ENCODE measurements at regions not wholly inside any gene's neighbourhood (a gene's known extent, or its start where the extent isn't known, plus 50 kb on each side); places are given as distances from the start of the nearest gene placed in this dataset.

DNA sequence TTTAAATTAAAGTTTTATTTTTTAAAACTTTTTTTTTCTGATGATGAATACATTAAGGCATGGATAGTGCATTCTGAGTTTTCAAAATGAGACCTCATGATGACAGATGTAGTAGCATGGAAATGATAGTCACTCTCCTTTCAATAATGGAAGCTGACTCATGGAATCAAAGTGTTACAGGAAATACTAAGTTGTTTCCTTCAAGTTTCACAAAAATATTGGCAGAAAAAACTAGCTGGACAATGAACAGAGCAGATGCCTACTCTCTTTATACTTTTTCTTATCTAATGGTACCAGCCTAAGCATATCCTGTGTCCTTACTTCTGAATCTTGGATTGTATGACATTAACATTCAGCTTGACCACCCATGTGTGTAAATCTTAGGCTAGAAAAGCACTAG lies 1337.3 kb downstream of the PCDH9 start:
- no peaks in the 10 kb centered on the region for H3K4me1 ChIP-seq (ENCODE audit: control insufficient read depth, insufficient read depth, low read length, poor library complexity, severe bottlenecking)
- no peak for DNase-seq
- no peaks in the 10 kb centered on the region for H3K9me3 ChIP-seq (ENCODE audit: control insufficient read depth, low read length)
- H3K4me3 ChIP-seq (ENCODE audit: insufficient read depth, low read depth, low read length, poor library complexity, severe bottlenecking), result no peak overlapping the region
- no peaks in the 10 kb centered on the region for H3K27me3 ChIP-seq (replicated peaks; ENCODE audit: control insufficient read depth, insufficient read depth, low read length, poor library complexity, severe bottlenecking)
- no peaks in the 10 kb centered on the region for H3K36me3 ChIP-seq (ENCODE audit: control insufficient read depth, insufficient read depth, low read length)
- H3K27ac ChIP-seq (ENCODE audit: insufficient read depth, low read length, poor library complexity, severe bottlenecking), result no peak overlapping the region

DNA sequence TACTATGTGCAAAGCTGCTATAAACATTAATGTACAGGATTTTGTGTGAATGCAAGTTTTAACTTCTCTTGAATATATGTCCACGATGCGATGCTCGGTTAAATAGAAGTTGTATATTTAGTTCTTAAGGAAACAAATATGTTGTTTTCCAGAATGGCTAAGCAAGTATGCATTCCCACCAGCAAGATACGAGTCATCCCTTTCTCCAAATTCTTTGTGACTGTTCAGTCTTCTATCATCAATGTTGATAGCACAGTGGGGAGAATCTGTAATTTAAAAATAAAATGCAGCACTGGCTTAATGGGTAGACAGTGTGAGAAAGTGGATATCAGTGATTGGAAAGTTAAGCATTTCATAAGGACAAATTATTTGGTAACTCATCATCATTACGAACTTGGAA lies 1340.8 kb downstream of the PCDH9 start:
- no peak overlapping the region for H3K4me3 ChIP-seq (ENCODE audit: insufficient read depth, low read depth, low read length, poor library complexity, severe bottlenecking)
- no peaks in the 10 kb centered on the region for H3K9me3 ChIP-seq (ENCODE audit: control insufficient read depth, low read length)
- H3K27me3 ChIP-seq (replicated peaks; ENCODE audit: control insufficient read depth, insufficient read depth, low read length, poor library complexity, severe bottlenecking), result no peaks in the 10 kb centered on the region
- no peaks in the 10 kb centered on the region for H3K36me3 ChIP-seq (ENCODE audit: control insufficient read depth, insufficient read depth, low read length)
- DNase-seq, result no peak
- no peaks in the 10 kb centered on the region for H3K4me1 ChIP-seq (ENCODE audit: control insufficient read depth, insufficient read depth, low read length, poor library complexity, severe bottlenecking)
- H3K27ac ChIP-seq (ENCODE audit: insufficient read depth, low read length, poor library complexity, severe bottlenecking), result no peak overlapping the region

DNA sequence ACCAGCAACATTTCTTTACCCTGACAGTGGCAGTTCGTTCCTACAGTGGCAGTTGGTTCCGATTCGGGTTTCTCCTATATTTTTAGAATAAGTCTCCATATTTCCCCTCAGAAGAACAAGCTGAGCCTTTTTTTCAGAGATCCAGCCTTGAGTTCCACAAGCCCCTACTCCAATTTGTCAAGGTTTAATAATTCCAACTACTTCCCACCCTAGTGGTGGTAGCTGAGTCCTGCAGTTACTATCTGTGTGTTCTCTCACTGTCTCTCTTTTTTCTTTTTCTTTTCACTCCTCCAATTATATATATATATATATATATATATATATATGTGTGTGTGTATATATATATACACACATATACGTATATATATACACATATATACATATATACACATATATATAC lies 1347.3 kb downstream of the PCDH9 start:
- Histone ChIP-seq H3K4me3 (ENCODE audit: insufficient read depth, low read depth, low read length, poor library complexity, severe bottlenecking) (no peak overlapping the region), H3K9me3 (ENCODE audit: control insufficient read depth, low read length) (no peaks in the 10 kb centered on the region), H3K4me1 (ENCODE audit: control insufficient read depth, insufficient read depth, low read length, poor library complexity, severe bottlenecking) (no peaks in the 10 kb centered on the region), H3K27ac (ENCODE audit: insufficient read depth, low read length, poor library complexity, severe bottlenecking) (no peak overlapping the region), H3K36me3 (ENCODE audit: control insufficient read depth, insufficient read depth, low read length) (no peaks in the 10 kb centered on the region), H3K27me3 (replicated peaks; ENCODE audit: control insufficient read depth, insufficient read depth, low read length, poor library complexity, severe bottlenecking) (no peaks in the 10 kb centered on the region)
- no peak for DNase-seq

DNA sequence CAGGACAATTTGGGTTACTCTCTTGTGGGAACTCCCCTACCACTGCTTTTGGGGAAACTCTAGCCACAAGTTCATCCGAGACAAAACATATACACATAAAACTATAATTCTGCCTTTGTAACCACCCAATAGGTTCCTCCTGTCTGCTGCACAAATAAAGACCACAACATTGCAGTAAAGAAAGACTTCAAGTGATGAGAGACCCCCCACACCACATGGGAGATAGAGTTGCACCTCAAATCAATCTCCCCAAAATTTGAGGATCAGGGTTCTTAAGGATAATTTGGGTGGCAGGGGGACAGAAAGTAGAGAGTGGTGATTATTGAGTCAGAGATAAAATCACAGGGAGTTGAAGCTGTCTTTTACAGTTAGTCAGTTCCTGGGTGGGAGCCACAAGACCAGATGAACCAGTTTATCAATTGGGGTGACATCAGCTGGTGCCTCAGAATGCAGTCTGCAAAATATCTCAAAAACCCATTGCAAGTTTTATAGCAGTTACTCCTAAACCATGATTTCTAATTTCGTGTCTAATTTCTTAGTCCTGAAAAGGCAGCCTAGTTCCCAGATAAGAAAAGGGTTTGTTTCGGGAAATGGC lies 1348.5 kb downstream of the PCDH9 start:
- no peaks in the 10 kb centered on the region for H3K36me3 ChIP-seq (ENCODE audit: control insufficient read depth, insufficient read depth, low read length)
- DNase-seq, result no peak
- H3K27ac ChIP-seq (ENCODE audit: insufficient read depth, low read length, poor library complexity, severe bottlenecking), result no peak overlapping the region
- H3K9me3 ChIP-seq (ENCODE audit: control insufficient read depth, low read length), result no peaks in the 10 kb centered on the region
- no peak overlapping the region for H3K4me3 ChIP-seq (ENCODE audit: insufficient read depth, low read depth, low read length, poor library complexity, severe bottlenecking)
- no peaks in the 10 kb centered on the region for H3K27me3 ChIP-seq (replicated peaks; ENCODE audit: control insufficient read depth, insufficient read depth, low read length, poor library complexity, severe bottlenecking)
- no peaks in the 10 kb centered on the region for H3K4me1 ChIP-seq (ENCODE audit: control insufficient read depth, insufficient read depth, low read length, poor library complexity, severe bottlenecking)

DNA sequence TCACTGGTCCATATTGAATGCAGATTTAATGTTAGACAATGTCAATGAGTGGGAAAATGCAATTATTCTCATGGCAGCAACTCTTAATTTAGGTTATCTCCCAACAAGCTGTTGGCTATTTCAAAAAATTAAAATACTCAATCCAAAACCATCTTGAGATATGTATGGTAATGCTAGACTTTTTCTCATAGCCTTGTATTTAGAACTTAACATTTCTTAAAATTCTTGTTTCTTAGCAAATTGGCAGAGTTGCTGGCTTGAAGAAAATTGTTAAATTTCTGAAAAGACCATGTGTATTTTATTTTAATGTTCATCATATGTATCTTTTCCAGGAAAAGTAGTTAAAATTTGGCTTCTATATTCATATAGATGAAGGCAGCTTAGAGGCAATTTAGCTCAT lies 1355.1 kb downstream of the PCDH9 start:
- no peak overlapping the region for H3K27ac ChIP-seq (ENCODE audit: insufficient read depth, low read length, poor library complexity, severe bottlenecking)
- H3K4me3 ChIP-seq (ENCODE audit: insufficient read depth, low read depth, low read length, poor library complexity, severe bottlenecking), result no peak overlapping the region
- no peak for DNase-seq
- H3K27me3 ChIP-seq (replicated peaks; ENCODE audit: control insufficient read depth, insufficient read depth, low read length, poor library complexity, severe bottlenecking), result no peaks in the 10 kb centered on the region
- H3K9me3 ChIP-seq (ENCODE audit: control insufficient read depth, low read length), result no peaks in the 10 kb centered on the region
- H3K4me1 ChIP-seq (ENCODE audit: control insufficient read depth, insufficient read depth, low read length, poor library complexity, severe bottlenecking), result no peaks in the 10 kb centered on the region
- H3K36me3 ChIP-seq (ENCODE audit: control insufficient read depth, insufficient read depth, low read length), result no peaks in the 10 kb centered on the region

DNA sequence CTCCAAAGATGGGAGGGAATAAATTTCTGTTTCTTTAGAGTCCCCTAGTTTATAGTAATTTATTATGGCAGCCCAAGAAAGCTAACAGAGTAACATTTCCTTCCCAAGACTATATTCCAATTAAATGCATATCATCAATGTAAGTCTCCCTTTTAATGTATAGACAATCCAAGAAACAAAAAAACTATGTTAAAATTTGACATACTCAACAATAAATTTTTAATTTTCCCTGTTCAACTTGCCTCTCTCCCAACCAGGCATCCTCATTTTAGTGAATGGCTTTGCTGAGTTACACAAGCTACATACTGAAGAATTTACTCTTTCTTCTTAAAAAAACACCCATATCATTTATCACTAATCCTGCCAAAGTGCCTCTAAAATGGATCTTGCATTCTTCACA lies 1357.7 kb downstream of the PCDH9 start:
- Histone ChIP-seq H3K4me1 (ENCODE audit: control insufficient read depth, insufficient read depth, low read length, poor library complexity, severe bottlenecking) (no peaks in the 10 kb centered on the region), H3K36me3 (ENCODE audit: control insufficient read depth, insufficient read depth, low read length) (no peaks in the 10 kb centered on the region), H3K4me3 (ENCODE audit: insufficient read depth, low read depth, low read length, poor library complexity, severe bottlenecking) (no peak overlapping the region), H3K27me3 (replicated peaks; ENCODE audit: control insufficient read depth, insufficient read depth, low read length, poor library complexity, severe bottlenecking) (no peaks in the 10 kb centered on the region), H3K27ac (ENCODE audit: insufficient read depth, low read length, poor library complexity, severe bottlenecking) (no peak overlapping the region), H3K9me3 (ENCODE audit: control insufficient read depth, low read length) (no peaks in the 10 kb centered on the region)
- DNase-seq, result no peak

DNA sequence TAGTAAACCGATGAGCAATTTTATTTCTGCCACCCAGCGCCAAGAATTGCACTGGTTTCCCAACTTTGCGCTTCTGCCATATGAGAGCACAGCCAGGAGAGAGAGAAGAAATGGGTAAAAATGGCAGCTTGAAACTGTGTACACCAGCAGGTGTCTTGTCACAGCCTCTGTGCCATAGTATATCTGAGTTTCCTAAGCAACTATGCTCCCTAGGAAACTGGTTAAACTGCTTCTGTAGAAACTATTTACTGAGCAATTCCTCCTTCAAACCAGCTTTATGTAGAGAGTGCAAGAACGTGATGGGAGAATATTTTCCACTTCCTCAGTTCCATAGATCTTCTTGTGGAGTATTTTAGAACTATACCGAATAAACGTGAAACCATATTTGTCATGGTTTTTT lies 1361.3 kb downstream of the PCDH9 start:
- Histone ChIP-seq H3K36me3 (ENCODE audit: control insufficient read depth, insufficient read depth, low read length) (no peaks in the 10 kb centered on the region), H3K9me3 (ENCODE audit: control insufficient read depth, low read length) (no peaks in the 10 kb centered on the region), H3K4me3 (ENCODE audit: insufficient read depth, low read depth, low read length, poor library complexity, severe bottlenecking) (no peak overlapping the region), H3K4me1 (ENCODE audit: control insufficient read depth, insufficient read depth, low read length, poor library complexity, severe bottlenecking) (no peaks in the 10 kb centered on the region), H3K27ac (ENCODE audit: insufficient read depth, low read length, poor library complexity, severe bottlenecking) (no peak overlapping the region), H3K27me3 (replicated peaks; ENCODE audit: control insufficient read depth, insufficient read depth, low read length, poor library complexity, severe bottlenecking) (no peaks in the 10 kb centered on the region)
- DNase-seq, result no peak

DNA sequence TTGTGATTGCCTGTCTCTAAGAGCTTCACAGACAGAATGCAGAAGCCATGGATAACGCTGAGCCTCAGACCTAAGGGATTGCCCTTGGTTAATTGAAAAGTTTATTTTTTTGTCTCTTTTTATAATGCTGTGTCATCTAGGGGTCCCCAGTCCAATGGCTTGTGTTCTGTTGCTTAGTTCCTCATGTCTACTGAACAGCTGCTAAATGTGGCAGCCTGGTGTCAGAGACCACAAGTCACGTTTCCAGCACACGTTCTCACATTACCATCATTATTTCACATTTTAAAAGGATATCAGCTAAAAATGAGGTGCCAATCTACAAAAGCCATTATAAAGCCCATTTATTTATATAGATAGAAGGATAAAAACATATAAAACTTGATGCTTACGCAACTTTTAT lies 1362.0 kb downstream of the PCDH9 start:
- DNase-seq, result no peak
- H3K27ac ChIP-seq (ENCODE audit: insufficient read depth, low read length, poor library complexity, severe bottlenecking), result no peak overlapping the region
- no peaks in the 10 kb centered on the region for H3K36me3 ChIP-seq (ENCODE audit: control insufficient read depth, insufficient read depth, low read length)
- H3K4me3 ChIP-seq (ENCODE audit: insufficient read depth, low read depth, low read length, poor library complexity, severe bottlenecking), result no peak overlapping the region
- H3K27me3 ChIP-seq (replicated peaks; ENCODE audit: control insufficient read depth, insufficient read depth, low read length, poor library complexity, severe bottlenecking), result no peaks in the 10 kb centered on the region
- no peaks in the 10 kb centered on the region for H3K4me1 ChIP-seq (ENCODE audit: control insufficient read depth, insufficient read depth, low read length, poor library complexity, severe bottlenecking)
- H3K9me3 ChIP-seq (ENCODE audit: control insufficient read depth, low read length), result no peaks in the 10 kb centered on the region

DNA sequence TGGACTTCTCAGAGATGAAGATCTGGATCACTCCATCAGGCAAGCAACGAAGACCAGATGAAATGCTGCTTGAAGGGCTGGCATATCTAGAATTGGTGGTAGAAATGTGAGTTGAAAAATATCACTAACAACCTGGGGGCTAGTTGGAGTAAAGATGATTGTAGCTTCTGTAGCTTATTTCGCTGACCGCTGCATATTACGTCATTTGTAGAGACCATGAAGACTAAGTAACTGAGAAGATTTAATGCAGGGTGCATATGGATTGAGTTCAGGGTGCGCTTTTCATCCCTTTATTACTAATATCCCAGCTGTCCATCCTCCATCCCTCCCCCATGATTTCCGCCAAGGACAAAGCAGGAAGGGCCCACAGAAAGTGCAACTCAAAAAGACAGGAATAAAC lies 1364.0 kb downstream of the PCDH9 start:
- H3K4me3 ChIP-seq (ENCODE audit: insufficient read depth, low read depth, low read length, poor library complexity, severe bottlenecking), result no peak overlapping the region
- H3K4me1 ChIP-seq (ENCODE audit: control insufficient read depth, insufficient read depth, low read length, poor library complexity, severe bottlenecking), result no peaks in the 10 kb centered on the region
- H3K9me3 ChIP-seq (ENCODE audit: control insufficient read depth, low read length), result no peaks in the 10 kb centered on the region
- no peak overlapping the region for H3K27ac ChIP-seq (ENCODE audit: insufficient read depth, low read length, poor library complexity, severe bottlenecking)
- H3K36me3 ChIP-seq (ENCODE audit: control insufficient read depth, insufficient read depth, low read length), result no peaks in the 10 kb centered on the region
- H3K27me3 ChIP-seq (replicated peaks; ENCODE audit: control insufficient read depth, insufficient read depth, low read length, poor library complexity, severe bottlenecking), result no peaks in the 10 kb centered on the region
- DNase-seq, result no peak

DNA sequence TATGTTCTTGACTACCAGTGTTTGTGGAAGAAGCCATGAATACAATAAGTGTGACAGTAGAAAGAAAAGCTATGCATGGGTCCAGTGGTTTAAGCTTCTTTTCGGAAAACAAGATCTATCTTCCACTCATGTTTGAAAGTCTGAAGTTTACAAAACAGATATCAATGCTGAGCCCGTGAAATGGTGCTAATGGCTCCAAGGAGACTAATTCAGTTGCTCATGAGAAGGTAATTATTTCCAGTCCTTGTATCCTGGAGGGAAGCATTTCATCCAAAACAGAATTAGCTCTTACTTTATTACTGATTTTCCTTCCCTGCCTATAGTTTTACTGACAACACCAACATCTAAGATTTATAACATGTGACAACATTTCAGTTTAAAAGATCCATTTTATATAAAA lies 1364.9 kb downstream of the PCDH9 start:
- DNase-seq, result no peak

DNA sequence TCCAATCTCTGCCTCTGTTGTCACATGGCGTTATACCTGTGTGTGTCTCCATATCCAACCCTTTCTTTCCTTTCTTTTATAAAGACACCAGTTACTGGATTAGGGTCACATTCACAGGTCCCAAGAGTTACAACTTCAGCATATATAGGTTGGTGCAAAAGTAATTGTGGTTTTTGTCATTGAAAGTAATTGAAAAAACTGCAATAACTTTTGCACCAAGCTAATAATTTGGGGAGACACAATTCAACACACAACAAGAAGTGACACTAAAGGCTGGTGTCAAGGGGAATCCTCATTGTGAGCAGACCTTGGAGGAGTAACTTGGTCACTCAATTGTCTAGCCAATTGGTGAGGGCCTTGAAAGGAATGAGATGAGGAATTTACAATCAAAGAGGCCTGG lies 1366.1 kb downstream of the PCDH9 start:
- no peak overlapping the region for H3K27ac ChIP-seq (ENCODE audit: insufficient read depth, low read length, poor library complexity, severe bottlenecking)
- no peaks in the 10 kb centered on the region for H3K36me3 ChIP-seq (ENCODE audit: control insufficient read depth, insufficient read depth, low read length)
- no peak overlapping the region for H3K4me3 ChIP-seq (ENCODE audit: insufficient read depth, low read depth, low read length, poor library complexity, severe bottlenecking)
- no peaks in the 10 kb centered on the region for H3K9me3 ChIP-seq (ENCODE audit: control insufficient read depth, low read length)
- no peaks in the 10 kb centered on the region for H3K27me3 ChIP-seq (replicated peaks; ENCODE audit: control insufficient read depth, insufficient read depth, low read length, poor library complexity, severe bottlenecking)
- H3K4me1 ChIP-seq (ENCODE audit: control insufficient read depth, insufficient read depth, low read length, poor library complexity, severe bottlenecking), result no peaks in the 10 kb centered on the region
- DNase-seq, result no peak

More for the DNA sequence above, 1364.9 kb downstream of the PCDH9 start:
- H3K27ac ChIP-seq (ENCODE audit: insufficient read depth, low read length, poor library complexity, severe bottlenecking), result no peak overlapping the region
- no peaks in the 10 kb centered on the region for H3K36me3 ChIP-seq (ENCODE audit: control insufficient read depth, insufficient read depth, low read length)
- no peak overlapping the region for H3K4me3 ChIP-seq (ENCODE audit: insufficient read depth, low read depth, low read length, poor library complexity, severe bottlenecking)
- H3K27me3 ChIP-seq (replicated peaks; ENCODE audit: control insufficient read depth, insufficient read depth, low read length, poor library complexity, severe bottlenecking), result no peaks in the 10 kb centered on the region
- H3K4me1 ChIP-seq (ENCODE audit: control insufficient read depth, insufficient read depth, low read length, poor library complexity, severe bottlenecking), result no peaks in the 10 kb centered on the region
- no peaks in the 10 kb centered on the region for H3K9me3 ChIP-seq (ENCODE audit: control insufficient read depth, low read length)

Measured in effector memory CD4-positive, alpha-beta T cell (primary cell).